Middle frontal gyrus (tissue), 1 donor: ENCODE measurements at regions not wholly inside any gene's neighbourhood (a gene's known extent, or its start where the extent isn't known, plus 50 kb on each side); places are given as distances from the start of the nearest gene placed in this dataset.

Source experiments
- DNase-seq: peaks from one replicate; pipeline ENCODE4 v3.0.0-alpha.2; 2015; ENCODE audit warnings: low spot score; ENCODE audit errors: extremely low spot score

- no peak for DNase-seq
Measured at GRCh38 chr2:52724585-52724984, 1043.0 kb upstream of the CHAC2 start.

- DNase-seq, result no peak
Measured at GRCh38 chr2:52717836-52718235, 1049.8 kb upstream of the CHAC2 start.

GRCh38 chr2:52710810-52711618 lies 1056.6 kb upstream of the CHAC2 start:
- no peak for DNase-seq

GRCh38 chr2:52704251-52704650 lies 1063.4 kb upstream of the CHAC2 start:
- DNase-seq, result no peak

GRCh38 chr2:52703004-52703403 lies 1064.6 kb upstream of the CHAC2 start:
- no peak for DNase-seq

GRCh38 chr2:52698408-52698807 lies 1069.2 kb upstream of the CHAC2 start:
- no peak for DNase-seq

- no peak for DNase-seq
Measured at GRCh38 chr2:52697690-52698089, 1069.9 kb upstream of the CHAC2 start.

GRCh38 chr2:52695731-52696130 lies 1071.9 kb upstream of the CHAC2 start:
- DNase-seq, result no peak

GRCh38 chr2:52686935-52687334 lies 1080.7 kb upstream of the CHAC2 start:
- no peak for DNase-seq

GRCh38 chr2:52676056-52676455 lies 1091.5 kb upstream of the CHAC2 start:
- DNase-seq, result no peak

- no peak for DNase-seq
Measured at GRCh38 chr2:52668724-52669123, 1098.9 kb upstream of the CHAC2 start.

GRCh38 chr2:52659546-52659945 lies 1108.1 kb upstream of the CHAC2 start:
- no peak for DNase-seq

- no peak for DNase-seq
Measured at GRCh38 chr2:52658598-52658997, 1109.0 kb upstream of the CHAC2 start.

GRCh38 chr2:52639692-52640091 lies 1127.9 kb upstream of the CHAC2 start:
- no peak for DNase-seq

- no peak for DNase-seq
Measured at GRCh38 chr2:52632543-52632942, 1135.1 kb upstream of the CHAC2 start.

- no peak for DNase-seq
Measured at GRCh38 chr2:52629944-52630343, 1137.7 kb upstream of the CHAC2 start.

- no peak for DNase-seq
Measured at GRCh38 chr2:52629531-52629930, 1138.1 kb upstream of the CHAC2 start.

GRCh38 chr2:52622266-52622665 lies 1145.3 kb upstream of the CHAC2 start:
- no peak for DNase-seq

GRCh38 chr2:52613064-52613463 lies 1154.5 kb upstream of the CHAC2 start:
- DNase-seq, result no peak

- DNase-seq, result no peak
Measured at GRCh38 chr2:52611759-52612158, 1155.8 kb upstream of the CHAC2 start.

GRCh38 chr2:52608030-52608429 lies 1159.6 kb upstream of the CHAC2 start:
- no peak for DNase-seq

GRCh38 chr2:52597346-52597745 lies 1170.3 kb upstream of the CHAC2 start:
- no peak for DNase-seq

GRCh38 chr2:52594026-52594425 lies 1173.6 kb upstream of the CHAC2 start:
- DNase-seq, result no peak
